ENCODE measurements at regions not wholly inside any gene's neighbourhood (a gene's known extent, or its start where the extent isn't known, plus 50 kb on each side); places are given as distances from the start of the nearest gene placed in this dataset.

GRCh38 chr9:21553441-21553840 lies 71.3 kb upstream of the IFNE start:
- TF ChIP-seq BHLHE40 (IDR thresholded peaks at IDR 0.05; ENCODE audit: low read length) (no peak), ETS1 (CRISPR knock-in tag; IDR thresholded peaks at IDR 0.05) (no peak), POLR2A (IDR thresholded peaks at IDR 0.05; ENCODE audit: insufficient read depth in 1 of 2, low read depth in 2 of 2, low read length in 2 of 2) (no peak), KDM1A (CRISPR knock-in tag; IDR thresholded peaks at IDR 0.05) (no peak), PTBP1 (IDR thresholded peaks at IDR 0.05; ENCODE audit: low read depth, low read length, poor library complexity, severe bottlenecking) (no peak)

Data from HepG2 (cell line).